GM18907 (cell line): ENCODE measurements at regions not wholly inside any gene's neighbourhood (a gene's known extent, or its start where the extent isn't known, plus 50 kb on each side); places are given as distances from the start of the nearest gene placed in this dataset.

Source experiments
- ATAC-seq: cut with Tn5 transposase; IDR thresholded peaks from one replicate; pipeline ENCODE4 v1.9.1; 2021; ENCODE audit warnings: mild to moderate bottlenecking, moderate library complexity; ENCODE audit not compliant: unreplicated experiment

DNA sequence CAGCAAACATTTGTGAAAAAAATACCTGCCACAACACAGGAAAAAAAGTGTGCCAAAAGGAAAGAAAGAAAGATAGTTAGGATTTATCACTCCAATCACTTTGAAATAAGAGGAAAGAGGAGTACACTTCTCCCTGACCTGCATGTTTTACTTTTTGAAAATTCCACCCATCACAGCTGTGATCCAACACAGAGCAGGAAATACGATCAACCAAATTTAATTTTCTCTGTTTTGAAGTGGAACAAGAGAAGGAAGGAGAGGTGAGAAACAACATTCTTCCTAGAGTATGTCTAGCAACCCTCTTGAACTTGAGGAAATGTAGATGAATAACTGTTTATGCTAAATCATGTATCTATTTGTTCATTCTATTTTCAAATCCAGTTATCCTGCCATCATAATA, 284.7 kb upstream of the SYT1 start:
- no peak for ATAC-seq

DNA sequence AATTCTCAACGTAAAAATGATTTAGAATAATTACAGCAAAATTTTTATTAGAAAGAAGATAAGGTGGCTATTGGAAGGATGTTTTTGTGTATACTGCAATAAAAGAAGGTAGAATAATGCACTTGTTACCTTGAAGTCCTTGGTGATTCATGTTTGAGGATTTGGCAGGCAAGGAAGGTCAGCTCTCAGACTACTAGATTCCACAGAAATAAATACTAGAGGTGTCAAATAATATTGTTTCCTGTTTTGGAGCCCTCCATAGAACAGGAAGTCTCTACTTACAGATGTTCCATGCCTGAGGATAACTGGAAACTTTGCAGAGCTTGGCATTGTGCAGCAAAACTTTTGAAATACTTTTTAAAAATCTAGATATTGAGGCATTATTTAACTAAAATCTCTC, 284.3 kb upstream of the SYT1 start:
- ATAC-seq: no peak

DNA sequence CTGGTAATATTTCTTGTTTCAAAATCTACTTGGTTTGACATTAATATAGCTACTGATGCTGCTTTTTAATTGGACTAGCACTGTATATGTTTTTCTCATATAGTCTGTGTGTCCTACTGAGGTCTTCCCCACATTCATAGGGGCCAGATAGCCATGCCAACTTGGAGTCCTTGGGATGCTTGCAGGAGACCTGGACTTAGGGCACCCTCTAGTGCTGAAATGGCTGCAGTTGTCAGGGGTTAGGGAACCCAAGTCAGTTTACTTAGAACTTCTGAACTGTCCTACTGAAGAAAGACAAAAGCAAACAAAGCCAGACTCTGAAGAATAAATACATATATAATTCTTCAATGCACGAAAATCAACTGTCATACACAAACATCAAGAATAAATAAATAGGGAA, 279.9 kb upstream of the SYT1 start:
- ATAC-seq: no peak

DNA sequence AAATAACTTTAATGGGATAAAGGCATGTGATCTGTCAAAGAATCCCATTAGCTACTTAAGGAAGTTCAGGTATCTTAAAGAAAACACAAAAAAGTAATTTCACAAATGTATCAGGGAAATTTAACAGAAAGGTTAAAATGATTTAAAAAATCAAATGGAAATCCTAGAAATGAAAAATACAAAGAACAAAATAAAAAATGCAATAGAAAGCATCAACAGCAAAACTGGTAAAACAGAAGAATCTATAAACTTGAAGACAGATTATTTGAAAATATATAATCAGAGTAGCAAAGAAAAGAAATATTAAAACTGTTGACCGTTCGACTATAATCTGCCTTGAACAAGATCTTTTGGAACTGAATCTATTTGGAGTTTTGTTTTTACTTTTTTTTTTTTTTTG, 279.4 kb upstream of the SYT1 start:
- no peak for ATAC-seq

DNA sequence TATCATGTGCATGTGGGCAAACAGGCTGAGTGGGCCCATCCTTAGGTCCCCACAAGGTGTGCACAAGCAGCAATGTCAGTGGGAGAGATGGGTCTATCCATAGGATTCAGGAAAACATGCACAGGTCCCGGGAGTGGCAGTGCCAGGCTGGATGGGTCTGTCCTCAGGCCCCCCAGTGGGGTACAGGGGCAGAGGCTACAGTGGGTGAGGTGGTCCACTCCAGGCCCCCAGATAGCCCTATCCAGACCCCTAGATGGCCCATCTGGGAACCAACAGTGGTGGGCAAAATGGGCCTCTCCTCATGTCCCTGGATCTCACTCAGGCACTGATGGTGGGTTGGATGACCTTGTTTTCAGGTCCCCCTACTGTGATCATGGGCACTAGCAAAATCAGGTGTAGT, 277.8 kb upstream of the SYT1 start:
- no peak for ATAC-seq

DNA sequence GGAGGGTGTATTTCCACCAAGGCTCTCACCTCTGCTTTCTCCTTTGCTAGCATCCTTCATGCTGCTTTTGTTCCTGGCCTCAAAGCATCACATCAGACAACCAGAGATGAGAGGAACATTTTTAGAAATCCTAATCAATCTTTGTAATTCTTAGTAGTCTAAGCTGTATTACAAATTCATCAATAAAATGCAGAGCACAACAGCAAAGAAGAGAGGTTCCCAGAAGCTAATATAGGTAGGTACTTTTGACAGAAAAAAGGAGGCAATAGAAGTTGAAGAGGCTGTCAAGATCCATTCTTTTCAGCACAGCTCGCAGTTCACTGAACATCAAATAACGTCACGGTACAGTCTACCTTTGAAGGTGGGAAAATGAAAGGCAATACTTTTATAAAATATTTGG, 265.2 kb upstream of the SYT1 start:
- ATAC-seq: no peak

DNA sequence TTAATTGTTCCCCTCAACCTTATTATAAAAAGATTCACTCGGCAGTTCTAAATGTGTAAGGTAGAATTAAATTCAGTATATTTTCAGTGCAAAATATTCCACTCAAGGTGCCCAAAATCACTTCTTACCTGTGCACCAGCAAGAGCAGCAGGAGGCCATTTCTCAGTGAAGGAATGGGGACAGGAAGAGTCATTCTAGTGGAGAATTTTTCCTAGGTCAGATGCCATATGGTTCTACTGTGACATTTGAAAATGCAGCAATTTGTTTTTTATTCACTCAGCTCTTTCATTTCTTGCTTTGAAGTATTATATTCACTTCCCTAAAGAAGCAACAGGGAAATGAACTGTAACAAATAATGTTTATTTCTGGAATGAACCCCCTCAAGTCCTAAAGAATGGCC, 264.0 kb upstream of the SYT1 start:
- no peak for ATAC-seq

DNA sequence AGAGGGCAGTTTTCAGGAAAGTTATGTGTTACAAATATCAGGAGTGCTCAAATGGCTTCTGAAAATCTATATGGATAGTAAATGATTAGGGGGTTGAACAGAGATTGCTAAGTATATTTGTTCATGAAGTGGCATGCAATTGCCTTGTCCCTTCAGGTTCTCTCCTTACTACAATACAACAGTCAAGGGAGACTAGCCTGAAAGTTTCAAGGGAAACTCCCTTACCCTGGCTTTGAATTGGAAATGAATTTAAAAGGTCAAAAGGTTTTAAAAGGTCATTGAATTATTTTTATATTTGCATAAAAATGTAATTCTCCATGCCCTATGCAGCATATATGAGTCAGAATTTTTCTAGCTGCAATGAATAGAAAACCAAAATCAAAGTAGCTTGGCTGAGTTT, 253.1 kb upstream of the SYT1 start:
- no peak for ATAC-seq

DNA sequence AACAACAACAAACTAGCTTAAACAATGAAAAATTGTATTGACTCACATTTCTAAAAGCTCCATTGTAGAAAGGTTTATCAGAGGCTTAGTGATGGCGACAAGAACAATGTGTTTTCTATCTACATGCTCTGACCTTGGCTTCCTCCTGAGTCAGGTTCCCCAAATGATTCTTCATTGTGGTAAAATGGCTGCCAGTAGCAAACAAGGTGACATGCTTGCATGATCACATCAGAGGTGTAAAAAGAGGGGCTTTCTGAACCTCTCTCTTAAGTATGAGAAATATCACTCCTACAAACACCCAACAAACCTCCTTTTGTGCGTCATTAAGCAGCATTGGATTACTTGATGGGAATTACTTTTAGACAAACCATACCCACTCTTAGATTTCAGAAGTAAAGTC, 252.4 kb upstream of the SYT1 start:
- no peak for ATAC-seq

DNA sequence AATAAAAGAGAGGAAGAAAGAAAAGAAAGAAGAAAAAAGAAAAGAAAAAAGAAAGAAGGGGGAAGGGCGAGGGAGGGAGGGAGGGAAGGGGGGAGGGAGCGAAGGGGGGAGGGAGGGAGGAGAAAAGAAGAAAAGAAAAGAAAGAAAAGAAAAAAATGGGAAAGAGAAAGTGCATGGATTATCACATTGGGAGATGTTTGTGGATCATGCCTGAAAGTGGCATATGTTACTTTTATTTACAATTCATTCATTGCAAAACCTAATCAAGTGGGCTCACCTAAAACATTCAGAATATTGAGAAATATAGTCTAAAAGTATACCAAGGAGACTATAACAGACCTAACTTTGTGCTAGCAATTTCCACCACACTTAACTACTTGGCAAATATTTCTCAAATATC, 246.9 kb upstream of the SYT1 start:
- ATAC-seq: no peak

DNA sequence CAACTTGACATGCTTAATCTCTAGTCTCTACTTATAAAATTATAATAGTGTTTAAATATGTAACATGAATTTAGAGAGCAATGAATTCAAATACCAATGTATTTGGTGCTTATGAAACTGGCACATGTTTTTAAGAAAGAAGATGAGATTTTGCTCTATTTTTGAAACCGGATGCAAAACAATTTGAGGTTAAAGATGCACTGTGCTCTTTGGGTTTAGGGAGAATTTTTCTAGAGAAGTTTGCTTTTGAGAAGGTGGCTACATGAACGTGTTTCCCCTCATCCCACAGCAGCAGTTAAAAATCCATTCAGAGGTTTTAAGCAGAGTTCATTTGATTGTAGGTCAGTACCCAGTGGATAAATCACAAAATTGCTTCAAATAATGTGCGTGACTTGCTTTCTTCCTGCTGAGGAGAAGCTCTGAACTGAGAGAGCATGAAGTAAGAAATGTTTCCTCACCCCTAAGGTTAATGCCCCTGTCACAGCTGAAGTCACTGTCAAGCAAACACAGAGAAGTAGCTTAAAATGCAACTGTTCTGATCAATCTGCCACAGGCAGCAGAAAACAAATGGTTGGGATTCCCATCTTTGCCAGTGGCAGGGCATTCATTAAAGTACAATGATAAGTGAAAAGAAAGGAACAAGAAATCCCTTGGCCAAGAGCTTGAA, 241.9 kb upstream of the SYT1 start:
- ATAC-seq: no peak

DNA sequence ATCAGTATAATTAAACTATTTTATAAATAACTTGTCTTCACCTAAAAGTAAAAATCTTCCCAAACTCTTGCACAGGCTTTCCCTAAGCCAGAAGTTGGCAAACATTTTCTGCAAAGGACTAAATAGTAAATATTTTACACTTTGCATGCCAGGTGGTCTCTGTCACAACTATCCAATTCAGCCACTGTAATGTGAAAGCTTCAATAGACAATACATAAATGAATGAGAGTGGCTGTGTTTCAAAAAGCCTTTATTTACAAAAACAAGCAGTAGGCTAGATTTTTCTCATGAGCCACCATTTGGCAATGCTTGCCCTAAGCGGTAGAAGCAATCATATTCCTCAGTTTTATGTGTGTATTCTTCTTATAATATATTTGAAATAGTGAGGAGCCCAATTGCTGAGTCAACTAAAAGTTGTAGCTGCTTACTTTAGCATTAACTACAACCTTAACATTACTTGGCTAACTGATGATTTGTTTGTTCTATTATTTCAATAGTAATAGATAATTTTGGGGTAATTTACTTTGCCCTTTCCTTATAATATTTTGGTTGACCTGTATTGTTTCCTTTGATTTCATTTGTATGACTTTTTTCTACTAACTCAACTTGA, 236.0 kb upstream of the SYT1 start:
- ATAC-seq: no peak

DNA sequence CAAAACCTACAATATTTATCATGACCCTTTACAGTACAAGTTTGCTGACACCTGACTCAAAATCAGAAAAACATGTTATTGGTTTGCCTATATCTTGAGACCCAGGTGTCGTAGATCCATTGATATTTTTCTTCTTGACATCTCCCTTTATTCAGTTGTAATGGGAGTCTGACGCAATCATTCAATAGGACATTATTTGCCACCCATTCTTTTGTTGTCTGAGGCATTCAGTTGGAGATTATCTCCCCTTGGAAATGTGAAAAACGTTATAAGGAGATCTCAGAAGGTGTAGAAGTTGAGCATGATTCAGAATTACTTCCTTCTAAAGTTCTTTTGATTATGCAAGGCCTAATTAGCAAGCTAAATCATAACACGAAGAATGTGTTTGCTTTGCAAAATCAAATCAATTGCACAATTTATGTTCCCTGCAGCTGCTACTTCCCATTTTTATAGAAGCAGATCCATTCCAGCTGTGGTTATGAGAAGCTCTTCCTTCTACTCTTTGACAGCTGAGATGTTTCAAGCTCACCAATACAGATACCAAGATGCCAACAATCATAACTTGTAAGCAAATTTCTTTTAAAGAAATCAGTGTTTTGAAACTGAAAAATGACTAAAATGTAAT, 228.2 kb upstream of the SYT1 start:
- no peak for ATAC-seq

DNA sequence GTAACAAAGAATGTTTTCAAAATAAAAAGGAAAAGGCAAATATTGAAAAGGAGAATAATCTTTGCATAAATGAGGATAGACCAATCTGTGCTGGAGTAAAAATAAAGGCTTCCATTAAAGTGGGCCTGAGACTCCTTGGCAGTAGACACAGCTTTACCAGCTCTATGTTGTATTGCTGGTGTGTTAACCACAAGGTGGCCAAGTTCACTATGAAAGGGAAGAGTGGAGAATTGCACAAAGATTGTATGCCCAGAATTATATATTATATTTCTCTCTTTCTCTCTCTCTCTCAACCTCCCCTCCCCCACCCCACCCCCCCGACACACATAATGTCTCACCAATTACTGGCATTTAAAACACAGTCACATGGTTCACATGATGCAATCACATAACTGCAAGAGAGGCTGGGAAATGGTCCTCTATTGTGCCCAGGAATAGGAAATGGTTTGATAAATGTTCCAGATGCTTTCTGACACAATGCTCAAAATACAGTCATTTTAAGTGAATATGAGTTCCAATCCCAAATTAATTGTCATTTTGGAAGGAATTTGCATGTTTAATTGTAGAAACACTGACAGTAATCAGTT, 222.6 kb upstream of the SYT1 start:
- no peak for ATAC-seq

DNA sequence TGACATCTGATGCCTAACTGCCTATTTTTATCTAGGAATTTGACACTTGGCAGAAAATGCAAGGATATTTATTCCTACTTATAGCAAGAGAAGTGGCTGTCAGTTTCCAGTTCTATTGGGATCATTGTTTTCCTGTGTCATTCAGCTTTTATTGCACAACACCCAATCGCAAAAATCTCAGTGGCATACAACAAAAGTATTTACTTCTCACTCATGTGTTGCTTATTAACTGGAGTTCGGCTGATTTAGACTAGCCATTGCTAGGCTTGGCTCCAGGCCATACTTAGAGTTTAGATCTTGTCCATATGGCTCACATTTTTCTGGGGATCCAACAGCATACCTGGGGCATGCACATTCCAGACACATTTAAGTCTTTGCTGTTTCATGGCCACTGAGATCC, 218.6 kb upstream of the SYT1 start:
- no peak for ATAC-seq

DNA sequence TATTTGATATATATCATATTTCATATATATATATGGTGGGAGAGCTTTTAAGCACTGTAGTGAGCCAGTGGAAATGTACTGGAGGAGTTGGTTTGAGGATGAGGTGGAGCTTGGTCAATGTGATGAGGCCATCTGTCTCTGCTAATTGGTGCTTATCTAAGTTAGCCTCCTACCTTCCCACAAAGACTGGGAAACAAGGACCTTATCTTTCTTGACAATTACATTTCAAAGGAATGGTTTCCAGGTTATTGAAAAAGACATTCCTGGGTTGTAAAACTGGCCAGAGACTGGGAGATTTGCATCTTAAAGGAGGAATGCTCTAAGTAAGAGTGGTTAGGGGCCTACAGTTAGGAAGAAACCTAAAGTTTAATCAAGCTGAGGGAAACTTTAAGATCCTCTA, 212.8 kb upstream of the SYT1 start:
- ATAC-seq: no peak

DNA sequence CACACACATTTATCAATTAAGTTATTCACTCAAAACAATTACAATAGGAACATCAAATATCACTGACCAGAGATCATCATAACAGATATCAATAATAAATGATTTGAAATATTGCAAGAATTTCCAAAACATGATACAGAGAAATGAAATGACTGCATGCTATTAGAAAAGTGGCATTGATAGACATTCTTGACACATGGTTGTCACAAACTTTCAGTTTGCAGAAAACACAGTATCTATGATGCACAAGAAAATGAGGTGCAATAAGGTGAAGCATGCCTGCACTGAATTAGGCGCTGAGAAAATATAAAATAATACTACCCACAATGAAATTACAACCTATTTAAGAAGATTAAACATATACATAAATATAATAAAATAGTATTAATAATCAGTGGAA, 198.0 kb upstream of the SYT1 start:
- no peak for ATAC-seq

DNA sequence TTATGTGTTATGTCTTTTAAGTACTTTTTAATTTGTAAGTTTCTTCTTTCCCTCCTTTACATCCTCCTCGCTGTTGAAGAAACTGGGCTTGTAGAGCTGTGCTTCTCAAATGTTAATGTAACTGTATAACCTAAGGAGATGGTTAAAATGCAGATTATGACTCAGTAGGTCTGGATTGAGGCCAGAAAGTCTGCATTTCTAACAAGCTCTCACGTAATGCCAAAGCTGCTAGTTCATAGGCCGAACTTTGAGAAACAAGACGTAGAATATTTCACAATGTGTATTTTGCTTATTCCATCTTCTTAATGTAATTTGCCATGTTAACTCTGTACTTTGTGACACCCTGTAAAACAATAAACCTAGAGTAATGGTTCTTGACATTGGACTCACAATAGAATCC, 193.3 kb upstream of the SYT1 start:
- ATAC-seq: no peak

DNA sequence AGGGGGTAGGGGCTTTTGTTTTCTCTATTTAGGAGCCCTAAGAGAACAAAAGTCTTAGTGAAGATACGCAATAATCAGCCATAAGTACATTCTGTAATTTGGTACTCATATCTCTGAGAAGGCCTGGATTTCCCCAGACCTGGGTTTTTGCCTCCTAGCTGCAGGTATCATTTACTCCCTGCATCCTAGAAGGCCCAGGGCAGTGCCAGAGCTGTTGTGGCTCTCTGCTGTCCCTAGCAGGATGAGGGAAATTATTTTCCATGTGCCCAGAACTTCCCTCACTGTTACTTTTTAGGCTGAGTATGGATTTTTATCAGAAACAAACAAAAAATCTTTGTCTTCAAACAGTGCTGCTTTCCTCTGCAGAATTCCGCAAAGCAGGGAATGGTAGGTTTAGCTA, 192.5 kb upstream of the SYT1 start:
- ATAC-seq: no peak

DNA sequence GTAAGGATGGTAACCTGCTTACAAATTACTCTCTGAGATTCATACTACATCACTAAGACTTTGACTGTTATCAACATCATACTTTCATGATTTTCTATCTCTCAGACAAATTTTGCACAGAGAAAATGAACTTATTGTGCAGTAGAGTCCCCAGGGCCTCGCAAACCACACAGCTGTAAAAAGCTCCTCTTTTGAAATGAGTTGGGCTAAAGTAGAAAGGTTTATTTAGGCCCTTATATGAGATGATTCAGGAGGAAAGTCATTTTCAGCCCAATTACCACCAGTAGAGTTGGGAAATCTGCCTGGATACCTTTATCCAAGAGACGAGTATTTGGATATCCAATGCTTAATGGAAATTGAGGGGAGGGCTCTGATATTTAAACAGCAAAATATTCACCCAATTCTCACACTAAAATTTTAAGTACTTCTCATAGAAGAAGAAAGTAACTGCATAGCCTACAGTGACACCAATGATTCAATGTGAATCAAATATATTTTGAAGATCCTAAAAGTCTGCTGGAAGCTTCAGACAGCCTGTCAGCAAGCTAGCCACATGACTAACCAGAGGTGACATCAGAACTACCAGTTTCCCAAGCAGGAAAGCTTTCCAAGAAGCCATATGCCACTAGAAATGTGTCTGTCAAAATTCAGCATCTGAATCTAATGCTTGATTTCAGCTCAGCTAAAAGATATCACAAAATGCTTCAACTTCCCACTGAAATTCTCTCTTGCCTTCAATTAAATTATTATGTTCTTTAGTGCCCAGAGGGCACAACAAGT, 190.1 kb upstream of the SYT1 start:
- ATAC-seq: no peak

DNA sequence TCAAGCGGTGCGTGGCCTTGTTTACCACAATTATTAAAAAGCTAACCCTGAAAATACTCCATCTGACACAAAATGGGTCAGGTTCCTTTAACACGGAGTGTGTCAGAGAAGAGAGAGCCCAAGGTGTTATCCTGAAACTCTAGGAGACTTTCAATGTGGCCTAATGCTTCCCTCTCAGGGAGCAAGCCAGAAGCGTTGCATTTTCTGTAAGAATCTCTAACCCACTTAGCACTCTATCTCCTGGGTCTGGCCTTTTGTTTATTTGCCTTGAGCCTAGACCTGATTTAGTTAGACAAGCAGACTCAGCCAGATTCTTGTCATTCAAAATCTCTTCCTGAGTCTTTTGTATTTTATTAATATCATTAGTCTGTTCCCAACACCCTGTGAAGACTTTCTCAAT, 184.0 kb upstream of the SYT1 start:
- no peak for ATAC-seq

DNA sequence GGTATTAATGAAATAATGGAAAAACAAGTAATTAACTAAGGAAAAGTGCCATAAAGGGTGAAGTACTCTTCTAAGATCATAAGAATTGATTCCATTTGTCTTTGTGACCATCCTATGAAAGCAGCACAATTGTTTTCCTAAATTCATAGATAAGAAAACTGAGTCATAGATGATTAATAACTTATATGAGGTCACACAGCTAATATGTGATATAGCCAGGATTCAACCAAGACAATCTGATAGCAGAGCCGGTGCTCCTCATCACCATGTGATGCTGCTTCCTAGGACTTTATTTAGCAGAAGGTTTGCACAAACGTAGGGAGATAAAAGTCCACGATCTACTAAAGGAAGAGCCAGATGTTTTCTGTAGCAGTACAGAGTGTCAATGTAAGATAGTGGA, 181.5 kb upstream of the SYT1 start:
- ATAC-seq: no peak
